ENCODE measurements at regions not wholly inside any gene's neighbourhood (a gene's known extent, or its start where the extent isn't known, plus 50 kb on each side); places are given as distances from the start of the nearest gene placed in this dataset.

DNA sequence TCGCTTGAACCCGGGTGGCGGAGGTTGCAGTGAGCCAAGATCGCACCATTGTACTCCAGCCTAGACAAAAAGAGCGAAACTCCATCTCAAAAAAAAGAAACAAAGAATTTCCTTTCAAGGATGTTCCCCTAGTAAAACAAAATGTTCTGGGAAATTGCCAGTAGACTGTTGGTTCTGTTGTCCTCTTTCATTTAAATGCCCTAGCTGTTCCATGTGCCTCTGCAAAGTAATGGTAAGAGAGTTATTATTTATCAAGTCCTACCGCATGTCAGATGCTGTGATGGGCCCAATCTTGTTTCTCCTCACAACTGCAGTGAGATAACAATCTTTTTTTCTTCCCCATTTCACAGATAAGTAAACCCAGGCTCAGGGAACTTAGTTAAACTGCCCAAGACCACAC is 254.3 kb upstream of the TPM1 start:
- Histone ChIP-seq H4K20me1 (ENCODE audit: control insufficient read depth, extremely low read depth, insufficient read depth, low read length) (no peaks in the 10 kb centered on the region), H3K4me3 (ENCODE audit: control insufficient read depth in 2 of 3, extremely low read depth in 1 of 3, insufficient read depth in 2 of 3, low read depth in 1 of 3, low read length in 3 of 3) (no peak overlapping the region), H3K4me2 (ENCODE audit: control insufficient read depth, extremely low read depth, insufficient read depth, low read depth, low read length) (no peak overlapping the region), H3K9ac (ENCODE audit: control insufficient read depth, extremely low read depth, insufficient read depth, low read length) (no peak overlapping the region), H3K27ac (ENCODE audit: control insufficient read depth, insufficient read depth, low read length) (no peak overlapping the region), H3K9me1 (ENCODE audit: control insufficient read depth, extremely low read depth, insufficient read depth, low read length) (no peaks in the 10 kb centered on the region), H3K4me1 (ENCODE audit: control insufficient read depth, extremely low read depth, insufficient read depth, low read length) (no peaks in the 10 kb centered on the region), H3K9me3 (ENCODE audit: control insufficient read depth, low read depth, low read length) (no peaks in the 10 kb centered on the region), H3K79me2 (ENCODE audit: control insufficient read depth, insufficient read depth, low read length) (no peaks in the 10 kb centered on the region), H3K27me3 (ENCODE audit: control insufficient read depth, extremely low read depth, insufficient read depth, low read length) (no peaks in the 10 kb centered on the region), H3K36me3 (ENCODE audit: control insufficient read depth in 2 of 2, extremely low read depth in 1 of 2, insufficient read depth in 2 of 2, low read length in 2 of 2) (peaks cover 0 to 4% of the 10 kb centered on the region in 2 experiments), H2AFZ (ENCODE audit: control insufficient read depth, low read length) (no peak overlapping the region)
- dilution Hi-C loops (cut with MboI; ENCODE audit: extremely low pct_ligation_motif_present, low sequenced_read_pairs): no loop called here
- no peak for TF ChIP-seq EZH2 (IDR thresholded peaks at IDR 0.05; ENCODE audit: low read length)
- TF ChIP-seq, protein P1, sequence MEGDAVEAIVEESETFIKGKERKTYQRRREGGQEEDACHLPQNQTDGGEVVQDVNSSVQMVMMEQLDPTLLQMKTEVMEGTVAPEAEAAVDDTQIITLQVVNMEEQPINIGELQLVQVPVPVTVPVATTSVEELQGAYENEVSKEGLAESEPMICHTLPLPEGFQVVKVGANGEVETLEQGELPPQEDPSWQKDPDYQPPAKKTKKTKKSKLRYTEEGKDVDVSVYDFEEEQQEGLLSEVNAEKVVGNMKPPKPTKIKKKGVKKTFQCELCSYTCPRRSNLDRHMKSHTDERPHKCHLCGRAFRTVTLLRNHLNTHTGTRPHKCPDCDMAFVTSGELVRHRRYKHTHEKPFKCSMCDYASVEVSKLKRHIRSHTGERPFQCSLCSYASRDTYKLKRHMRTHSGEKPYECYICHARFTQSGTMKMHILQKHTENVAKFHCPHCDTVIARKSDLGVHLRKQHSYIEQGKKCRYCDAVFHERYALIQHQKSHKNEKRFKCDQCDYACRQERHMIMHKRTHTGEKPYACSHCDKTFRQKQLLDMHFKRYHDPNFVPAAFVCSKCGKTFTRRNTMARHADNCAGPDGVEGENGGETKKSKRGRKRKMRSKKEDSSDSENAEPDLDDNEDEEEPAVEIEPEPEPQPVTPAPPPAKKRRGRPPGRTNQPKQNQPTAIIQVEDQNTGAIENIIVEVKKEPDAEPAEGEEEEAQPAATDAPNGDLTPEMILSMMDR (optimal IDR thresholded peaks at IDR 0.05 in 1 of 3, IDR thresholded peaks at IDR 0.05 in 1 of 3, conservative IDR thresholded peaks at IDR 0.05 in 1 of 3; ENCODE audit: extremely low read depth in 1 of 3, insufficient read depth in 2 of 3, low read length in 3 of 3): no peak
- FAIRE-seq (no peak), DNase-seq (ENCODE audit: low read depth, low spot score) (no peak)

DNA sequence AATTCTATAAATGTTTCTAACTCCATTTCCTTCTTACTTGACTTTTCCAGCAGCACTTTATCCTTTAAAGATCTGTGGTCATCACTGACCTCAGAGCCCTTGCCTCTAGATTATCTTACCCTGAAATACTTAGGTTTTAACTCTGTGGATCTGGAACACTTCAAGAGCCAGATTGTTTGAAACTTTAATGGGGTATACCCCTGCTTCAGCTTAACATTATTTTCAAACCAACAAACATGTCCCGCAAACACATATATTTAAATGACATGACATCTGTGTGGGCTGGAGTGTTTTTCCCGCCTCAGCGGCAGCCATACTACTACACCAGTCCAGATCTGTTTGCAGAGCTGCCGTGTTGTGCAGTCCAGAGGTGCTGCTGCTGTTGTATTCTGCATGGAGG is 252.0 kb upstream of the TPM1 start:
- no peaks in the 10 kb centered on the region for H3K79me2 ChIP-seq (ENCODE audit: control insufficient read depth, insufficient read depth, low read length)
- H3K4me1 ChIP-seq (ENCODE audit: control insufficient read depth, extremely low read depth, insufficient read depth, low read length): peaks cover 2% of the 10 kb centered on the region
- dilution Hi-C loops (cut with MboI; ENCODE audit: extremely low pct_ligation_motif_present, low sequenced_read_pairs): no loop called here
- no peak overlapping the region for H2AFZ ChIP-seq (ENCODE audit: control insufficient read depth, low read length)
- H3K4me3 ChIP-seq (ENCODE audit: control insufficient read depth in 2 of 3, extremely low read depth in 1 of 3, insufficient read depth in 2 of 3, low read depth in 1 of 3, low read length in 3 of 3): no peak overlapping the region
- no peaks in the 10 kb centered on the region for H3K27me3 ChIP-seq (ENCODE audit: control insufficient read depth, extremely low read depth, insufficient read depth, low read length)
- no peak overlapping the region for H3K27ac ChIP-seq (ENCODE audit: control insufficient read depth, insufficient read depth, low read length)
- H3K9ac ChIP-seq (ENCODE audit: control insufficient read depth, extremely low read depth, insufficient read depth, low read length): no peak overlapping the region
- no peaks in the 10 kb centered on the region for H3K36me3 ChIP-seq (ENCODE audit: control insufficient read depth in 2 of 2, extremely low read depth in 1 of 2, insufficient read depth in 2 of 2, low read length in 2 of 2)
- FAIRE-seq (no peak), DNase-seq (ENCODE audit: low read depth, low spot score) (no peak)
- no peaks in the 10 kb centered on the region for H3K9me1 ChIP-seq (ENCODE audit: control insufficient read depth, extremely low read depth, insufficient read depth, low read length)
- no peak overlapping the region for H3K4me2 ChIP-seq (ENCODE audit: control insufficient read depth, extremely low read depth, insufficient read depth, low read depth, low read length)
- no peaks in the 10 kb centered on the region for H4K20me1 ChIP-seq (ENCODE audit: control insufficient read depth, extremely low read depth, insufficient read depth, low read length)
- TF ChIP-seq, protein P1 (optimal IDR thresholded peaks at IDR 0.05 in 1 of 3, IDR thresholded peaks at IDR 0.05 in 1 of 3, conservative IDR thresholded peaks at IDR 0.05 in 1 of 3; ENCODE audit: extremely low read depth in 1 of 3, insufficient read depth in 2 of 3, low read length in 3 of 3): no peak
- TF ChIP-seq EZH2 (IDR thresholded peaks at IDR 0.05; ENCODE audit: low read length): no peak
- no peaks in the 10 kb centered on the region for H3K9me3 ChIP-seq (ENCODE audit: control insufficient read depth, low read depth, low read length)

Measured in keratinocyte (primary cell).